IMR-90 (cell line): ENCODE measurements at regions not wholly inside any gene's neighbourhood (a gene's known extent, or its start where the extent isn't known, plus 50 kb on each side); places are given as distances from the start of the nearest gene placed in this dataset.

Experiments used
- ATAC-seq: fragments of 200-7000 bp; cut with Tn5 transposase; 2 replicates; pipeline ENCODE4 v1.9.1; 2020; ENCODE audit warnings: low read depth, mild to moderate bottlenecking, moderate library complexity
- BruUV-seq: library from RNA; stranded (reverse); fragments of 400-500 nt; replicated peaks from 2 replicates; lab custom pipeline; 2021; lab: Mats Ljungman, UMichigan
- CTCF ChIA-PET: fragments of 300-600 bp; formaldehyde crosslinking; extraction: SDS; loops from one replicate; lab custom pipeline; 2021; ENCODE audit warnings: antibody characterized with exemption; lab: Yijun Ruan, JAX
- POLR2A ChIA-PET: fragments of 300-600 bp; sonication (Branson Sonifier 250); formaldehyde crosslinking; loops from one replicate; lab custom pipeline; 2022; ENCODE audit warnings: antibody characterized with exemption; ENCODE audit not compliant: unreplicated experiment; lab: Charles Lee
- DNase-seq: peaks from one replicate; pipeline ENCODE4 v3.0.0; 2013
- H2AFZ ChIP-seq: replicated peaks from 2 replicates; pipeline ENCODE3; 2013; ENCODE audit warnings: low read length, mild to moderate bottlenecking; ENCODE audit not compliant: poor library complexity
- H2AK5ac ChIP-seq: 2 replicates; pipeline ENCODE4 v1.6.1; 2013; ENCODE audit warnings: low read depth, low read length, inconsistent platforms
- H2AK9ac ChIP-seq: replicated peaks from 2 replicates; pipeline ENCODE3; 2013; ENCODE audit warnings: mild to moderate bottlenecking, low read depth, low read length, moderate library complexity; ENCODE audit not compliant: poor library complexity
- H2BK120ac ChIP-seq: 2 replicates; pipeline ENCODE4 v1.6.1; 2013; ENCODE audit warnings: low read depth, low read length, inconsistent platforms
- H2BK15ac ChIP-seq: 3 replicates; pipeline ENCODE4 v1.6.1; 2013; ENCODE audit warnings: low read depth, low read length, inconsistent platforms
- H2BK20ac ChIP-seq: 2 replicates; pipeline ENCODE4 v1.6.1; 2013; ENCODE audit warnings: low read depth, mild to moderate bottlenecking, inconsistent platforms, low read length, moderate library complexity
- H2BK5ac ChIP-seq: 2 replicates; pipeline ENCODE4 v1.6.1; 2013; ENCODE audit warnings: mild to moderate bottlenecking, low read depth, low read length, inconsistent platforms; ENCODE audit not compliant: poor library complexity, severe bottlenecking
- H3K14ac ChIP-seq: replicated peaks from 2 replicates; pipeline ENCODE4 v1.6.1; 2013; ENCODE audit warnings: low read depth, low read length, inconsistent platforms
- H3K18ac ChIP-seq: 2 replicates; pipeline ENCODE4 v1.6.1; 2013; ENCODE audit warnings: low read depth, low read length, control low read depth
- H3K23ac ChIP-seq: 2 replicates; pipeline ENCODE4 v1.6.1; 2013; ENCODE audit warnings: low read depth, low read length, inconsistent platforms
- H3K27ac ChIP-seq: 2 replicates; pipeline ENCODE4 v1.5.1; 2013; ENCODE audit warnings: mild to moderate bottlenecking, control low read depth, low read length; ENCODE audit not compliant: insufficient read depth
- H3K27me3 ChIP-seq: 2 replicates; pipeline ENCODE4 v1.6.1; 2013; ENCODE audit warnings: low read length; ENCODE audit not compliant: control insufficient read depth, insufficient read depth
- H3K36me3 ChIP-seq: 2 replicates; pipeline ENCODE4 v1.6.1; 2013; ENCODE audit warnings: low read length, mixed read lengths; ENCODE audit not compliant: control insufficient read depth, insufficient read depth
- H3K4ac ChIP-seq: 2 replicates; pipeline ENCODE4 v1.6.1; 2013; ENCODE audit warnings: low read depth, low read length, inconsistent platforms
- H3K4me1 ChIP-seq: 2 replicates; pipeline ENCODE4 v1.6.1; 2013; ENCODE audit warnings: low read length, mixed read lengths; ENCODE audit not compliant: control insufficient read depth, insufficient read depth
- H3K4me2 ChIP-seq: 2 replicates; pipeline ENCODE4 v1.6.1; 2013; ENCODE audit warnings: low read depth, mild to moderate bottlenecking, control low read depth, low read length, moderate library complexity
- H3K4me3 ChIP-seq: 2 replicates; pipeline ENCODE4 v1.5.1; 2013; ENCODE audit warnings: low read depth, mild to moderate bottlenecking, control low read depth, low read length, moderate library complexity; ENCODE audit not compliant: insufficient read depth
- H3K56ac ChIP-seq: 2 replicates; pipeline ENCODE4 v1.6.1; 2013; ENCODE audit warnings: low read length, inconsistent platforms; ENCODE audit not compliant: insufficient read depth; ENCODE audit errors: extremely low read depth
- H3K79me1 ChIP-seq, 2 experiments: 2 replicates each; pipeline ENCODE4 v1.6.1; 2013; ENCODE audit warnings: low read length in 2 of 2, inconsistent platforms in 1 of 2, low read depth in 1 of 2
- H3K9ac ChIP-seq: 2 replicates; pipeline ENCODE4 v1.6.1; 2013; ENCODE audit warnings: low read depth, low read length, control low read depth
- H3K9me1 ChIP-seq: 2 replicates; pipeline ENCODE4 v1.6.1; 2013; ENCODE audit warnings: low read length, inconsistent platforms; ENCODE audit not compliant: insufficient read depth
- H3K9me3 ChIP-seq: 2 replicates; pipeline ENCODE4 v1.6.1; 2013; ENCODE audit warnings: low read length; ENCODE audit not compliant: control insufficient read depth, insufficient read depth
- H4K20me1 ChIP-seq: 2 replicates; pipeline ENCODE4 v1.6.1; 2013; ENCODE audit warnings: low read length, inconsistent platforms; ENCODE audit not compliant: insufficient read depth
- H4K5ac ChIP-seq: 2 replicates; pipeline ENCODE4 v1.6.1; 2013; ENCODE audit warnings: mild to moderate bottlenecking, low read depth, low read length, control low read depth
- H4K8ac ChIP-seq, 2 experiments: 2 replicates each; pipeline ENCODE4 v1.6.1; 2013; ENCODE audit warnings: low read depth in 2 of 2, low read length in 2 of 2, control low read depth in 1 of 2, inconsistent platforms in 1 of 2
- H4K91ac ChIP-seq: 2 replicates; pipeline ENCODE4 v1.6.1; 2013; ENCODE audit warnings: low read depth, low read length, inconsistent platforms; ENCODE audit not compliant: insufficient read depth
- BHLHE40 ChIP-seq: fragments of 150-350 bp; IDR thresholded peaks from 2 replicates; pipeline ENCODE4 v1.6.1; 2016; ENCODE audit warnings: mild to moderate bottlenecking, low read depth, low read length
- CEBPB ChIP-seq: IDR thresholded peaks from 2 replicates; pipeline ENCODE4 v1.6.1; 2012; ENCODE audit warnings: low read depth, low read length, improper control_type of control experiment
- CHD1 ChIP-seq: IDR thresholded peaks from 2 replicates; pipeline ENCODE4 v1.6.1; 2012; ENCODE audit warnings: low read depth, low read length, improper control_type of control experiment
- CTCF ChIP-seq: conservative IDR thresholded peaks from 2 replicates; pipeline ENCODE4 v1.5.1; 2012; ENCODE audit warnings: mild to moderate bottlenecking, low read depth, low read length, improper control_type of control experiment
- ELK1 ChIP-seq: fragments of 150-350 bp; IDR thresholded peaks from 2 replicates; pipeline ENCODE4 v1.6.1; 2016; ENCODE audit warnings: low read depth, mild to moderate bottlenecking, low read length, moderate library complexity, borderline replicate concordance
- FOS ChIP-seq: fragments of 150-350 bp; IDR thresholded peaks from 2 replicates; pipeline ENCODE4 v1.6.1; 2016; ENCODE audit warnings: low read depth, low read length
- MAFK ChIP-seq: IDR thresholded peaks from 2 replicates; pipeline ENCODE4 v1.6.1; 2012; ENCODE audit warnings: low read depth, low read length, improper control_type of control experiment
- MAZ ChIP-seq: IDR thresholded peaks from 2 replicates; pipeline ENCODE4 v1.6.1; 2012; ENCODE audit warnings: low read depth, mild to moderate bottlenecking, low read length, improper control_type of control experiment, moderate library complexity, borderline replicate concordance
- MXI1 ChIP-seq: IDR thresholded peaks from 2 replicates; pipeline ENCODE4 v1.6.1; 2012; ENCODE audit warnings: low read depth, mild to moderate bottlenecking, low read length, moderate library complexity, borderline replicate concordance
- NFE2L2 ChIP-seq: fragments of 150-350 bp; IDR thresholded peaks from 2 replicates; pipeline ENCODE4 v1.6.1; 2016; ENCODE audit warnings: low read depth, mild to moderate bottlenecking, low read length
- POLR2A ChIP-seq: IDR thresholded peaks from 2 replicates; pipeline ENCODE4 v1.6.1; 2012; ENCODE audit warnings: mild to moderate bottlenecking, low read depth, low read length
- RAD21 ChIP-seq: IDR thresholded peaks from 2 replicates; pipeline ENCODE4 v1.6.1; 2012; ENCODE audit warnings: low read length, improper control_type of control experiment
- RCOR1 ChIP-seq: IDR thresholded peaks from 2 replicates; pipeline ENCODE4 v1.6.1; 2012; ENCODE audit warnings: mild to moderate bottlenecking, low read length, improper control_type of control experiment; ENCODE audit not compliant: insufficient replicate concordance
- RFX5 ChIP-seq: IDR thresholded peaks from 2 replicates; pipeline ENCODE4 v1.8.0; 2012; ENCODE audit warnings: low read depth, mild to moderate bottlenecking, low read length, moderate library complexity
- SMC3 ChIP-seq: fragments of 150-350 bp; IDR thresholded peaks from 2 replicates; pipeline ENCODE4 v1.6.1; 2016; ENCODE audit warnings: low read depth, mild to moderate bottlenecking, antibody characterized with exemption, low read length, moderate library complexity
- USF2 ChIP-seq: fragments of 150-350 bp; IDR thresholded peaks from 2 replicates; pipeline ENCODE4 v1.6.1; 2017; ENCODE audit warnings: mild to moderate bottlenecking, antibody characterized with exemption, low read length, low read depth
- WGBS, 2 experiments: methylation state at CpG; one replicate each; pipeline versions ENCODE4 v1.1.5 to v1.1.7; 2013; ENCODE audit warnings: missing lambda C conversion rate in 2 of 2; ENCODE audit not compliant: insufficient read length in 1 of 2; ENCODE audit errors: extremely low coverage in 2 of 2; 5-methylcytosine and 5-hydroxymethylcytosine counted together
- dilution Hi-C: fragments of 300-500 bp; cut with HindIII; formaldehyde crosslinking; loops from one replicate; pipeline ENCODE4 v1.14.3; 2018; ENCODE audit warnings: low sequenced_read_pairs; ENCODE audit not compliant: unreplicated experiment
- in situ Hi-C: fragments of 300-500 bp; cut with MboI; formaldehyde crosslinking; loops from 3 replicates; pipeline ENCODE4 v1.14.3; 2019; ENCODE audit warnings: low sequenced_read_pairs, inconsistent platforms, mixed read lengths
- intact Hi-C: fragments of 100-400 bp; cut with micrococcal nuclease; formaldehyde crosslinking; loops from 2 replicates; pipeline ENCODE4 v1.10.0; 2022

- Histone ChIP-seq H3K23ac (no peak overlapping the region), H3K79me1 (no peaks in the 10 kb centered on the region), H2AFZ (no peak overlapping the region), H3K9me1 (no peaks in the 10 kb centered on the region), H3K18ac (no peak overlapping the region), H2AK5ac (no peak overlapping the region), H4K5ac (no peak overlapping the region), H3K4ac (no peak overlapping the region), H3K36me3 (no peaks in the 10 kb centered on the region), H4K8ac (no peak overlapping the region), H4K20me1 (no peaks in the 10 kb centered on the region), H3K4me3 (no peak overlapping the region), H2BK120ac (no peak overlapping the region), H2AK9ac (no peak overlapping the region), H3K4me1 (no peaks in the 10 kb centered on the region), H2BK20ac (no peak overlapping the region), H3K9me3 (peaks cover 2% of the 10 kb centered on the region), H3K4me2 (no peak overlapping the region), H3K27ac (no peak overlapping the region), H4K91ac (no peak overlapping the region), H3K56ac (no peak overlapping the region), H2BK5ac (no peak overlapping the region), H3K9ac (no peak overlapping the region), H3K27me3 (no peaks in the 10 kb centered on the region), H3K14ac (no peak overlapping the region), H2BK15ac (no peak overlapping the region)
- WGBS, 2 experiments, result no CpG with 5 or more reads among the region's 3 CpGs
- DNase-seq, result no peak
- no TSS peak for BruUV-seq
- ATAC-seq, result no peak
- ChIA-PET CTCF (no interaction called here), POLR2A (no interaction called here)
- no peak for TF ChIP-seq ELK1
- no peak for TF ChIP-seq FOS
- TF ChIP-seq CTCF, result no peak
- TF ChIP-seq SMC3, result no peak
- no peak for TF ChIP-seq MAZ
- TF ChIP-seq USF2, result no peak
- no peak for TF ChIP-seq CHD1
- no peak for TF ChIP-seq RAD21
- TF ChIP-seq NFE2L2, result no peak
- no peak for TF ChIP-seq BHLHE40
- no peak for TF ChIP-seq RFX5
- no peak for TF ChIP-seq POLR2A
- TF ChIP-seq MAFK, result no peak
- TF ChIP-seq MXI1, result no peak
- no peak for TF ChIP-seq CEBPB
- TF ChIP-seq RCOR1, result no peak
- intact Hi-C loops, result no loop called here
- dilution Hi-C loops, result no loop called here
- in situ Hi-C loops, result no loop called here
Observed at GRCh38 chr21:18663663-18664062, 260.1 kb upstream of the TMPRSS15 start.
